Activated T-helper 2 cell treated with anti-CD3 and anti-CD28 coated beads, Interferon-gamma antibody, Interleukin-2, Interleukin-4, amounts not matched to agents 10 μg/mL and 5 μg/mL and 100 μg/mL, durations not matched to agents 14 hours and 24 hours and 36 hours (primary cell): ENCODE measurements at regions not wholly inside any gene's neighbourhood (a gene's known extent, or its start where the extent isn't known, plus 50 kb on each side); places are given as distances from the start of the nearest gene placed in this dataset.
"Not testable (repeated sequence)": the region's sequence is repeated elsewhere in the genome, so short reads cannot be mapped to it uniquely, and the experiment has no call there.

ENCODE experiments used
- DNase-seq: peaks from one replicate; pipeline ENCODE4 v3.0.0; 2021; ENCODE audit warnings: low spot score
- H3K27ac Mint-ChIP-seq: one replicate; pipeline ENCODE4 v1.8.0; 2021; ENCODE audit warnings: mixed read lengths
- H3K27me3 Mint-ChIP-seq: one replicate; pipeline ENCODE4 v1.8.0; 2021; ENCODE audit warnings: low read depth, mixed read lengths
- H3K36me3 Mint-ChIP-seq: one replicate; pipeline ENCODE4 v1.8.0; 2021; ENCODE audit warnings: low read depth, mixed read lengths
- H3K4me1 Mint-ChIP-seq: one replicate; pipeline ENCODE4 v1.8.0; 2021; ENCODE audit warnings: low read depth, mixed read lengths
- H3K4me3 Mint-ChIP-seq: one replicate; pipeline ENCODE4 v1.8.0; 2021; ENCODE audit warnings: low read depth, mild to moderate bottlenecking, moderate library complexity, mixed read lengths
- H3K9me3 Mint-ChIP-seq: one replicate; pipeline ENCODE4 v1.8.0; 2021; ENCODE audit warnings: mixed read lengths
- intact Hi-C: fragments of 100-400 bp; cut with micrococcal nuclease; formaldehyde crosslinking; loops from one replicate; pipeline ENCODE4 v1.15.1; 2023

- no peak for DNase-seq
- H3K9me3 Mint-ChIP-seq: peaks cover 16% of the 10 kb centered on the region
- no peaks in the 10 kb centered on the region for H3K36me3 Mint-ChIP-seq
- H3K27me3 Mint-ChIP-seq: no peaks in the 10 kb centered on the region
- H3K27ac Mint-ChIP-seq: no peak overlapping the region
- intact Hi-C loops: no loop called here
- no peaks in the 10 kb centered on the region for H3K4me1 Mint-ChIP-seq
- no peak overlapping the region for H3K4me3 Mint-ChIP-seq
Measured at GRCh38 chr7:4552985-4553384, 129.1 kb upstream of the FOXK1 start.

- Mint-ChIP-seq H3K27me3 (no peaks in the 10 kb centered on the region), H3K4me1 (no peaks in the 10 kb centered on the region), H3K9me3 (peaks cover 16% of the 10 kb centered on the region), H3K27ac (no peak overlapping the region), H3K36me3 (no peaks in the 10 kb centered on the region), H3K4me3 (no peak overlapping the region)
- intact Hi-C loops: no loop called here
- no peak for DNase-seq
Measured at GRCh38 chr7:4556868-4557793, 125.0 kb upstream of the FOXK1 start.

GRCh38 chr7:4561795-4562194, 120.3 kb upstream of the FOXK1 start:
- intact Hi-C loops: no loop called here
- Mint-ChIP-seq H3K9me3 (peaks cover 3% of the 10 kb centered on the region), H3K27ac (no peak overlapping the region), H3K4me1 (no peaks in the 10 kb centered on the region), H3K27me3 (no peaks in the 10 kb centered on the region), H3K4me3 (no peak overlapping the region), H3K36me3 (no peaks in the 10 kb centered on the region)
- DNase-seq: no peak

GRCh38 chr7:4566714-4567113, 115.4 kb upstream of the FOXK1 start:
- Mint-ChIP-seq H3K36me3 (no peaks in the 10 kb centered on the region), H3K27ac (no peak overlapping the region), H3K4me3 (no peak overlapping the region), H3K27me3 (no peaks in the 10 kb centered on the region), H3K9me3 (no peaks in the 10 kb centered on the region), H3K4me1 (no peaks in the 10 kb centered on the region)
- intact Hi-C loops: no loop called here
- no peak for DNase-seq

GRCh38 chr7:4574851-4575250, 107.2 kb upstream of the FOXK1 start:
- Mint-ChIP-seq H3K36me3 (no peaks in the 10 kb centered on the region), H3K4me3 (no peak overlapping the region), H3K27me3 (no peaks in the 10 kb centered on the region), H3K4me1 (no peaks in the 10 kb centered on the region), H3K9me3 (peaks cover 5% of the 10 kb centered on the region), H3K27ac (no peak overlapping the region)
- no peak for DNase-seq
- intact Hi-C loops: no loop called here

GRCh38 chr7:4575254-4575653, 106.8 kb upstream of the FOXK1 start:
- Mint-ChIP-seq H3K27ac (no peak overlapping the region), H3K4me3 (no peak overlapping the region), H3K9me3 (peaks cover 5% of the 10 kb centered on the region), H3K4me1 (no peaks in the 10 kb centered on the region), H3K27me3 (no peaks in the 10 kb centered on the region), H3K36me3 (no peaks in the 10 kb centered on the region)
- intact Hi-C loops: no loop called here
- DNase-seq: no peak

GRCh38 chr7:4602905-4603842, 78.9 kb upstream of the FOXK1 start:
- H3K4me3 Mint-ChIP-seq: no peak overlapping the region
- H3K4me1 Mint-ChIP-seq: no peaks in the 10 kb centered on the region
- no peaks in the 10 kb centered on the region for H3K9me3 Mint-ChIP-seq
- DNase-seq: no peak
- no peaks in the 10 kb centered on the region for H3K36me3 Mint-ChIP-seq
- intact Hi-C loops: no loop called here
- no peak overlapping the region for H3K27ac Mint-ChIP-seq
- peaks cover 5% of the 10 kb centered on the region for H3K27me3 Mint-ChIP-seq

GRCh38 chr7:4603843-4604231, 78.3 kb upstream of the FOXK1 start:
- intact Hi-C loops: no loop called here
- no peaks in the 10 kb centered on the region for H3K9me3 Mint-ChIP-seq
- no peak overlapping the region for H3K4me3 Mint-ChIP-seq
- peaks cover 5% of the 10 kb centered on the region for H3K27me3 Mint-ChIP-seq
- H3K27ac Mint-ChIP-seq: no peak overlapping the region
- H3K36me3 Mint-ChIP-seq: no peaks in the 10 kb centered on the region
- no peak for DNase-seq
- H3K4me1 Mint-ChIP-seq: no peaks in the 10 kb centered on the region

- Mint-ChIP-seq H3K27me3 (peaks cover 5% of the 10 kb centered on the region), H3K9me3 (no peaks in the 10 kb centered on the region), H3K4me1 (no peaks in the 10 kb centered on the region), H3K36me3 (no peaks in the 10 kb centered on the region), H3K4me3 (no peak overlapping the region), H3K27ac (no peak overlapping the region)
- no peak for DNase-seq
- intact Hi-C loops: no loop called here
Measured at GRCh38 chr7:4604456-4604940, 77.6 kb upstream of the FOXK1 start.

- Mint-ChIP-seq H3K36me3 (no peaks in the 10 kb centered on the region), H3K4me1 (no peaks in the 10 kb centered on the region), H3K4me3 (no peak overlapping the region), H3K27me3 (peaks cover 3% of the 10 kb centered on the region), H3K9me3 (no peaks in the 10 kb centered on the region), H3K27ac (no peak overlapping the region)
- intact Hi-C loops: no loop called here
- no peak for DNase-seq
Measured at GRCh38 chr7:4606797-4607196, 75.3 kb upstream of the FOXK1 start.

- intact Hi-C loops: no loop called here
- H3K36me3 Mint-ChIP-seq: no peaks in the 10 kb centered on the region
- H3K27me3 Mint-ChIP-seq: peaks cover 3% of the 10 kb centered on the region
- no peaks in the 10 kb centered on the region for H3K9me3 Mint-ChIP-seq
- no peaks in the 10 kb centered on the region for H3K4me1 Mint-ChIP-seq
- H3K4me3 Mint-ChIP-seq: no peak overlapping the region
- no peak overlapping the region for H3K27ac Mint-ChIP-seq
- no peak for DNase-seq
Measured at GRCh38 chr7:4607311-4607729, 74.8 kb upstream of the FOXK1 start.

- DNase-seq, H3K4me1 Mint-ChIP-seq, intact Hi-C loops, H3K27ac Mint-ChIP-seq, H3K27me3 Mint-ChIP-seq, H3K36me3 Mint-ChIP-seq, H3K9me3 Mint-ChIP-seq, H3K4me3 Mint-ChIP-seq: not testable (repeated sequence)
Measured at GRCh38 chr7:4609576-4609975, 72.5 kb upstream of the FOXK1 start.
